Keratinocyte (primary cell): ENCODE measurements at regions not wholly inside any gene's neighbourhood (a gene's known extent, or its start where the extent isn't known, plus 50 kb on each side); places are given as distances from the start of the nearest gene placed in this dataset.

ENCODE experiments used
- DNase-seq: peaks from one replicate; pipeline ENCODE4 v3.0.0-alpha.2; 2011; ENCODE audit warnings: low read depth, missing footprints, low spot score
- FAIRE-seq: peaks from 2 replicates; lab custom pipeline; 2011; peaks lifted over from hg19 to GRCh38; lab: Jason Lieb, UNC
- H2AFZ ChIP-seq: 2 replicates; pipeline ENCODE4 v1.6.0; 2012; ENCODE audit warnings: low read length, control low read depth, inconsistent platforms; ENCODE audit not compliant: control insufficient read depth
- H3K27ac ChIP-seq: 2 replicates; pipeline ENCODE4 v1.5.1; 2011; ENCODE audit warnings: low read length; ENCODE audit not compliant: control insufficient read depth, insufficient read depth
- H3K27me3 ChIP-seq: 3 replicates; pipeline ENCODE4 v1.6.0; 2011; ENCODE audit warnings: low read length; ENCODE audit not compliant: control insufficient read depth, insufficient read depth; ENCODE audit errors: extremely low read depth
- H3K36me3 ChIP-seq, 2 experiments: 2 replicates in 1 of 2; 3 replicates in 1 of 2; pipeline ENCODE4 v1.5.1; 2011; ENCODE audit warnings: low read length in 2 of 2, mild to moderate bottlenecking in 1 of 2; ENCODE audit not compliant: control insufficient read depth in 2 of 2, insufficient read depth in 2 of 2; ENCODE audit errors: extremely low read depth in 1 of 2
- H3K4me1 ChIP-seq: 3 replicates; pipeline ENCODE4 v1.5.1; 2011; ENCODE audit warnings: low read length; ENCODE audit not compliant: control insufficient read depth, insufficient read depth; ENCODE audit errors: extremely low read depth
- H3K4me2 ChIP-seq: 3 replicates; pipeline ENCODE4 v1.6.0; 2011; ENCODE audit warnings: low read depth, low read length; ENCODE audit not compliant: control insufficient read depth, insufficient read depth; ENCODE audit errors: extremely low read depth
- H3K4me3 ChIP-seq, 3 experiments: fragments of 200-600 bp in 1 of 3; sonication (generic) in 1 of 3; 2 replicates in 2 of 3; 3 replicates in 1 of 3; pipeline ENCODE4 v1.5.1; 2011 to 2016; ENCODE audit warnings: low read length in 3 of 3, mild to moderate bottlenecking in 3 of 3, control low read depth in 2 of 3, inconsistent platforms in 1 of 3, low read depth in 1 of 3, mixed read lengths in 1 of 3, mixed run types in 1 of 3, moderate library complexity in 1 of 3; ENCODE audit not compliant: control insufficient read depth in 2 of 3, insufficient read depth in 2 of 3; ENCODE audit errors: extremely low read depth in 1 of 3
- H3K79me2 ChIP-seq: 2 replicates; pipeline ENCODE4 v1.6.0; 2012; ENCODE audit warnings: low read length; ENCODE audit not compliant: control insufficient read depth, insufficient read depth
- H3K9ac ChIP-seq: 3 replicates; pipeline ENCODE4 v1.6.0; 2011; ENCODE audit warnings: low read length; ENCODE audit not compliant: control insufficient read depth, insufficient read depth; ENCODE audit errors: extremely low read depth
- H3K9me1 ChIP-seq: 3 replicates; pipeline ENCODE4 v1.6.0; 2011; ENCODE audit warnings: low read length; ENCODE audit not compliant: control insufficient read depth, insufficient read depth; ENCODE audit errors: extremely low read depth
- H3K9me3 ChIP-seq: 2 replicates; pipeline ENCODE4 v1.5.1; 2012; ENCODE audit warnings: low read depth, low read length; ENCODE audit not compliant: control insufficient read depth
- H4K20me1 ChIP-seq: 3 replicates; pipeline ENCODE4 v1.6.0; 2011; ENCODE audit warnings: low read length; ENCODE audit not compliant: control insufficient read depth, insufficient read depth; ENCODE audit errors: extremely low read depth
- EZH2 ChIP-seq: IDR thresholded peaks from one replicate; pipeline ENCODE4 v1.6.1; 2012; ENCODE audit warnings: inconsistent platforms, mild to moderate bottlenecking, low read length, moderate library complexity
- dilution Hi-C: fragments of 300-500 bp; cut with MboI; formaldehyde crosslinking; loops from one replicate; pipeline ENCODE4 v1.7.0; 2020; ENCODE audit warnings: low sequenced_read_pairs; ENCODE audit not compliant: extremely low pct_ligation_motif_present
- TF ChIP-seq, protein P1 (sequence below), 3 experiments: IDR thresholded peaks in 1 of 3; conservative IDR thresholded peaks in 1 of 3; optimal IDR thresholded peaks in 1 of 3; 2 replicates in 2 of 3; 3 replicates in 1 of 3; pipeline versions ENCODE3 to v1.5.1; 2011; ENCODE audit warnings: low read length in 3 of 3, mild to moderate bottlenecking in 3 of 3, moderate library complexity in 2 of 3, control low read depth in 1 of 3, inconsistent platforms in 1 of 3; ENCODE audit not compliant: insufficient read depth in 2 of 3; ENCODE audit errors: extremely low read depth in 1 of 3

DNA sequence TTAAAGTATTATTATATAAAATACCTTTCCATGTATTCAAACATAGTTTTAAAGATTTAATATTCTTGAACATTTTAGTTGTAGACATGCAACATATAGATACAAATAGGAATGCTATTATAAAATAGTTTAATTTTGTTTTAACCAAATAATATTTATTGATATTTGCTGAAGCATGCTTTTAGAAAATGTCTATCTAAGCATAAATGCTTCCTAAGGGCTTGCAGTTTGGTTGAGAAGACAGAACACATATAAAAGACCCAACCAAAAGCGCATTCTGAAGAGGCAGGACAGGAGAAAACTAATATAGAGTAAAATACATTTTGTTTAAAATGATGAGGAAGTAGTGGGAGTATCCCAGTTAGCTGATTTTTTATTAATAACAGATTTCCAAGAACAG, 181.5 kb upstream of the ISL1 start:
- Histone ChIP-seq H3K4me3 (no peak overlapping the region), H3K27me3 (no peaks in the 10 kb centered on the region), H3K79me2 (no peaks in the 10 kb centered on the region), H3K36me3 (no peaks in the 10 kb centered on the region), H2AFZ (no peak overlapping the region), H3K4me2 (no peak overlapping the region), H4K20me1 (no peaks in the 10 kb centered on the region), H3K9ac (no peak overlapping the region), H3K9me3 (no peaks in the 10 kb centered on the region), H3K4me1 (no peaks in the 10 kb centered on the region), H3K27ac (no peak overlapping the region), H3K9me1 (no peaks in the 10 kb centered on the region)
- TF ChIP-seq EZH2 = no peak
- TF ChIP-seq, protein P1, sequence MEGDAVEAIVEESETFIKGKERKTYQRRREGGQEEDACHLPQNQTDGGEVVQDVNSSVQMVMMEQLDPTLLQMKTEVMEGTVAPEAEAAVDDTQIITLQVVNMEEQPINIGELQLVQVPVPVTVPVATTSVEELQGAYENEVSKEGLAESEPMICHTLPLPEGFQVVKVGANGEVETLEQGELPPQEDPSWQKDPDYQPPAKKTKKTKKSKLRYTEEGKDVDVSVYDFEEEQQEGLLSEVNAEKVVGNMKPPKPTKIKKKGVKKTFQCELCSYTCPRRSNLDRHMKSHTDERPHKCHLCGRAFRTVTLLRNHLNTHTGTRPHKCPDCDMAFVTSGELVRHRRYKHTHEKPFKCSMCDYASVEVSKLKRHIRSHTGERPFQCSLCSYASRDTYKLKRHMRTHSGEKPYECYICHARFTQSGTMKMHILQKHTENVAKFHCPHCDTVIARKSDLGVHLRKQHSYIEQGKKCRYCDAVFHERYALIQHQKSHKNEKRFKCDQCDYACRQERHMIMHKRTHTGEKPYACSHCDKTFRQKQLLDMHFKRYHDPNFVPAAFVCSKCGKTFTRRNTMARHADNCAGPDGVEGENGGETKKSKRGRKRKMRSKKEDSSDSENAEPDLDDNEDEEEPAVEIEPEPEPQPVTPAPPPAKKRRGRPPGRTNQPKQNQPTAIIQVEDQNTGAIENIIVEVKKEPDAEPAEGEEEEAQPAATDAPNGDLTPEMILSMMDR (optimal IDR thresholded peaks at IDR 0.05 in 1 of 3, IDR thresholded peaks at IDR 0.05 in 1 of 3, conservative IDR thresholded peaks at IDR 0.05 in 1 of 3; ENCODE audit: extremely low read depth in 1 of 3, insufficient read depth in 2 of 3, low read length in 3 of 3) = no peak
- no peak for DNase-seq
- dilution Hi-C loops = no loop called here
- FAIRE-seq = no peak

DNA sequence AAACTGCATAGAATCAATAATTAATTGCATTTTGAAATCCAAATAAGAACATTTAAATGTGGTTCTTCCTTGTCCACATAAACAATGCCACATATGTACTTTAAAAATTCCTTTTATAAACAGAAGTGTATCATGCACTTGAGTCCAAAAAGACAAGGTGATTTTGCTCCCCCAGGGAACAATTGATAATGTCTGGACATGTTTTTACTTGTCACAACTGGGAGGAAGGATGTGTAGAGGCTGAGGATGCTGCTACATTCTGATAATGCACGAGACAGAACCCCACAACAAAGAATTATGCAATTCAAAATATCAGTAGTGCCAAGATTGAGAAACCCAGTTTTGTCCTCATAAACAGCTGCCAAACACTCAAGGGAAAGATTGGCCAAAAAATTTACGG, 181.1 kb upstream of the ISL1 start:
- dilution Hi-C loops = no loop called here
- Histone ChIP-seq H3K4me1 (no peaks in the 10 kb centered on the region), H3K4me3 (no peak overlapping the region), H3K9me3 (no peaks in the 10 kb centered on the region), H3K9me1 (no peaks in the 10 kb centered on the region), H3K9ac (no peak overlapping the region), H2AFZ (no peak overlapping the region), H3K36me3 (no peaks in the 10 kb centered on the region), H3K27me3 (no peaks in the 10 kb centered on the region), H3K79me2 (no peaks in the 10 kb centered on the region), H3K4me2 (no peak overlapping the region), H4K20me1 (no peaks in the 10 kb centered on the region), H3K27ac (no peak overlapping the region)
- DNase-seq (no peak), FAIRE-seq (no peak)
- TF ChIP-seq, protein P1 (optimal IDR thresholded peaks at IDR 0.05 in 1 of 3, IDR thresholded peaks at IDR 0.05 in 1 of 3, conservative IDR thresholded peaks at IDR 0.05 in 1 of 3; ENCODE audit: extremely low read depth in 1 of 3, insufficient read depth in 2 of 3, low read length in 3 of 3) = no peak
- TF ChIP-seq EZH2 = no peak
